Heart right ventricle (tissue), 16 donors: ENCODE measurements at regions not wholly inside any gene's neighbourhood (a gene's known extent, or its start where the extent isn't known, plus 50 kb on each side); places are given as distances from the start of the nearest gene placed in this dataset.

ENCODE experiments used
- ATAC-seq, 8 donors: fragments of 200-7000 bp; cut with Tn5 transposase; one replicate each; pipeline ENCODE4 v1.9.1; 2020; ENCODE audit warnings: mild to moderate bottlenecking in 8 of 8, moderate library complexity in 8 of 8, moderate number of reproducible peaks in 1 of 8
- DNase-seq, 2 donors: peaks; one replicate each; pipeline ENCODE4 v3.0.0-alpha.2; 2020
- H3K27ac ChIP-seq, 10 donors: fragments of 200-600 bp; sonication (generic) in 2 of 10; one replicate each; pipeline versions ENCODE4 v1.5.0 to v1.8.0; 2020 to 2022; ENCODE audit warnings: mild to moderate bottlenecking in 3 of 10
- H3K27me3 ChIP-seq, 7 donors: fragments of 200-600 bp; one replicate each; pipeline ENCODE4 v1.8.0; 2021 to 2022; ENCODE audit warnings: mild to moderate bottlenecking in 2 of 7
- H3K36me3 ChIP-seq, 9 donors: fragments of 200-600 bp; sonication (generic) in 1 of 9; one replicate each; pipeline versions ENCODE4 v1.5.0 to v1.8.0; 2020 to 2022; ENCODE audit warnings: mild to moderate bottlenecking in 2 of 9
- H3K4me1 ChIP-seq, 9 donors: fragments of 200-600 bp; sonication (generic) in 1 of 9; one replicate each; pipeline versions ENCODE4 v1.5.0 to v1.8.0; 2020 to 2022; ENCODE audit warnings: mild to moderate bottlenecking in 4 of 9
- H3K4me3 ChIP-seq, 10 donors: fragments of 200-600 bp; sonication (generic) in 2 of 10; one replicate each; pipeline versions ENCODE4 v1.5.0 to v1.8.0; 2020 to 2022; ENCODE audit warnings: mild to moderate bottlenecking in 7 of 10, moderate library complexity in 2 of 10
- H3K9me3 ChIP-seq, 11 donors: fragments of 200-600 bp in 10 of 11; sonication (generic) in 2 of 11; one replicate each; pipeline versions ENCODE4 v1.5.0 to v1.8.0; 2013 to 2022; ENCODE audit warnings: mild to moderate bottlenecking in 2 of 11, control low read depth in 1 of 11, moderate library complexity in 1 of 11
- CTCF ChIP-seq, 9 donors: fragments of 200-600 bp; sonication (generic) in 2 of 9; IDR thresholded peaks; one replicate each; pipeline versions ENCODE4 v1.5.0 to v1.8.0; 2021 to 2022; ENCODE audit warnings: antibody characterized with exemption in 9 of 9, mild to moderate bottlenecking in 5 of 9, moderate library complexity in 1 of 9
- WGBS, 2 donors: extraction: QIAGEN DNeasy Blood & Tissue Kit; methylation state at CpG; one replicate each; pipeline ENCODE4 v1.1.7; 2013; ENCODE audit warnings: inconsistent platforms in 1 of 2; 5-methylcytosine and 5-hydroxymethylcytosine counted together
- intact Hi-C, 10 donors: fragments of 100-400 bp; cut with DNase I; formaldehyde crosslinking; loops; one replicate each; pipeline versions ENCODE4 v1.11.1 to v1.14.2; 2022
- donor health status: Arrhythmogenic right ventricular cardiomyopathy.
- donor health status: ischemic (EF 13 %, LVEDD 7.1; RV severe dilation, severe dysfunction).
- donor health status: healthy with polysubstance abuse.
- donor health status: DM: no; HTN: yes; CAD: no.
- donor health status: DM: no; HTN: no; CAD: no.
- donor health status: ischemic (EF 25% LVEDD 6.9; RV normal size, moderate dysfunction).
- donor health status: ischemic (EF 25% LVEDD 5.7; RV mildly dilated, moderate dysfunction).
- donor health status: healthy.
- donor health status: DM: yes; HTN: yes; CAD: no.
- donor health status: Ischemic cardiomyopathy.
- donor health status: ischemic (EF 35%, LVEDD 5.7; RV mildly dilated, moderate dysfunction).
- donor health status: nonischemic (EF 11% LVEDD 7.7; RV severe dilation, severe dysfunction).
- donor health status: DM: yes; HTN: yes; CAD: no.
- donor health status: PGD.
- donor health status: ischemic (EF 29% LVEDD 5.4; RV normal size, mild dysfunction).
- donor health status: nonischemic (EF 23%, LVEDD 6.1; RV moderate dilation, normal function).

GRCh38 chr9:20023210-20023905 lies 234.5 kb upstream of the SLC24A2 start:
- Histone ChIP-seq H3K36me3 (no peaks in the 10 kb centered on the region), H3K4me1 (peaks cover 0 to 11% (median 6%) of the 10 kb centered on the region in 9 donors), H3K27ac (no peak overlapping the region), H3K4me3 (no peak overlapping the region), H3K27me3 (no peaks in the 10 kb centered on the region), H3K9me3 (peaks cover 0 to 5% (median 0%) of the 10 kb centered on the region in 11 donors)
- intact Hi-C loops = no loop called here
- ATAC-seq (no peak), DNase-seq (no peak)
- WGBS, 2 donors = 88 to 90% methylated on average over 1 of the region's 1 CpG
- TF ChIP-seq CTCF (IDR thresholded peaks at IDR 0.05) = no peak

GRCh38 chr9:20022410-20022809 lies 233.6 kb upstream of the SLC24A2 start:
- intact Hi-C loops = no loop called here
- no peak for DNase-seq

GRCh38 chr9:20016611-20017010 lies 227.8 kb upstream of the SLC24A2 start:
- no peak overlapping the region for H3K4me3 ChIP-seq

More at GRCh38 chr9:20022410-20022809, 233.6 kb upstream of the SLC24A2 start:
- no peak for ATAC-seq
- Histone ChIP-seq H3K27ac (no peak overlapping the region), H3K27me3 (no peaks in the 10 kb centered on the region), H3K36me3 (no peaks in the 10 kb centered on the region), H3K4me1 (peaks cover 0 to 1% (median 0%) of the 10 kb centered on the region in 9 donors), H3K9me3 (peaks cover 0 to 5% (median 0%) of the 10 kb centered on the region in 11 donors), H3K4me3 (no peak overlapping the region)
- WGBS, 2 donors = 78 to 86% methylated on average over 2 of the region's 2 CpGs
- no peak for TF ChIP-seq CTCF (IDR thresholded peaks at IDR 0.05)

GRCh38 chr9:20015427-20015931 lies 226.6 kb upstream of the SLC24A2 start:
- no peak for DNase-seq
- H3K36me3 ChIP-seq = no peaks in the 10 kb centered on the region
- peaks cover 0 to 18% (median 7%) of the 10 kb centered on the region in 11 donors for H3K9me3 ChIP-seq
- ATAC-seq = peak in 4 of 8 donors; percentile 17 to 50 (median 30)
- no peaks in the 10 kb centered on the region for H3K27me3 ChIP-seq
- intact Hi-C loops = loop anchor here in 1 of 10 donors (10.0 kb wide), 1 partner anchor 81 kb away; no protein-coding TSS in a partner anchor
- no peak for TF ChIP-seq CTCF (IDR thresholded peaks at IDR 0.05)
- peaks cover 0 to 11% (median 0%) of the 10 kb centered on the region in 9 donors for H3K4me1 ChIP-seq
- no peak overlapping the region for H3K4me3 ChIP-seq
- 60 to 64% methylated on average over 2 of the region's 2 CpGs for WGBS, 2 donors
- peak overlapping the region in 3 of 10 donors; percentile 20 to 47 (median 23) for H3K27ac ChIP-seq

More at GRCh38 chr9:20016611-20017010, 227.8 kb upstream of the SLC24A2 start:
- Histone ChIP-seq H3K27ac (no peak overlapping the region), H3K4me1 (peaks cover 0 to 11% (median 0%) of the 10 kb centered on the region in 9 donors), H3K27me3 (no peaks in the 10 kb centered on the region), H3K36me3 (no peaks in the 10 kb centered on the region), H3K9me3 (peaks cover 0 to 11% (median 6%) of the 10 kb centered on the region in 11 donors)
- no peak for DNase-seq
- no peak for TF ChIP-seq CTCF (IDR thresholded peaks at IDR 0.05)
- intact Hi-C loops = loop anchor here in 1 of 10 donors (10.0 kb wide), 1 partner anchor 82 kb away; no protein-coding TSS in a partner anchor
- 81 to 88% methylated on average over 1 of the region's 1 CpG for WGBS, 2 donors
- no peak for ATAC-seq
